ENCODE measurements at regions not wholly inside any gene's neighbourhood (a gene's known extent, or its start where the extent isn't known, plus 50 kb on each side); places are given as distances from the start of the nearest gene placed in this dataset.

- ChIA-PET CTCF (no interaction called here), POLR2A (ENCODE audit: unreplicated experiment) (no interaction called here)
- ATAC-seq (ENCODE audit: low read depth) (no peak), DNase-seq (no peak)
- Histone ChIP-seq H3K4me3 (ENCODE audit: insufficient read depth, low read depth, low read length) (no peak overlapping the region), H3K36me3 (ENCODE audit: control insufficient read depth, insufficient read depth, low read length) (no peaks in the 10 kb centered on the region), H3K23ac (ENCODE audit: low read depth, low read length) (no peak overlapping the region), H4K5ac (ENCODE audit: low read depth, low read length) (no peak overlapping the region), H3K4me2 (ENCODE audit: low read depth, low read length) (no peak overlapping the region), H2AFZ (replicated peaks; ENCODE audit: low read length, poor library complexity) (no peak overlapping the region), H2BK15ac (ENCODE audit: low read depth, low read length) (no peak overlapping the region), H2AK5ac (ENCODE audit: low read depth, low read length) (no peak overlapping the region), H3K56ac (ENCODE audit: extremely low read depth, insufficient read depth, low read length) (no peak overlapping the region; the same call in 1 of the 2 replicates), H3K27me3 (ENCODE audit: control insufficient read depth, insufficient read depth, low read length) (peaks cover 17% of the 10 kb centered on the region; the same call in 1 of the 2 replicates), H2BK120ac (ENCODE audit: low read depth, low read length) (no peak overlapping the region), H2AK9ac (replicated peaks; ENCODE audit: low read depth, low read length, poor library complexity) (no peak overlapping the region), H3K4ac (ENCODE audit: low read depth, low read length) (no peak overlapping the region), H3K79me1 (ENCODE audit: low read depth in 1 of 2, low read length in 2 of 2) (no peaks in the 10 kb centered on the region), H4K91ac (ENCODE audit: insufficient read depth, low read depth, low read length) (no peak overlapping the region), H3K9me1 (ENCODE audit: insufficient read depth, low read length) (no peaks in the 10 kb centered on the region; the same call in 1 of the 2 replicates), H3K9ac (ENCODE audit: low read depth, low read length) (no peak overlapping the region), H3K14ac (replicated peaks; ENCODE audit: low read depth, low read length) (no peak overlapping the region), H2BK20ac (ENCODE audit: low read depth, low read length) (no peak overlapping the region), H4K20me1 (ENCODE audit: insufficient read depth, low read length) (no peaks in the 10 kb centered on the region), H3K18ac (ENCODE audit: low read depth, low read length) (no peak overlapping the region), H2BK5ac (ENCODE audit: low read depth, low read length, poor library complexity, severe bottlenecking) (no peak overlapping the region), H3K9me3 (ENCODE audit: control insufficient read depth, insufficient read depth, low read length) (no peaks in the 10 kb centered on the region), H4K8ac (ENCODE audit: low read depth in 2 of 2, low read length in 2 of 2) (no peak overlapping the region), H3K4me1 (ENCODE audit: control insufficient read depth, insufficient read depth, low read length) (no peaks in the 10 kb centered on the region), H3K27ac (ENCODE audit: insufficient read depth, low read length) (no peak overlapping the region)
- intact Hi-C loops (cut with micrococcal nuclease) (no loop called here), dilution Hi-C loops (cut with HindIII; ENCODE audit: low sequenced_read_pairs, unreplicated experiment) (no loop called here), in situ Hi-C loops (cut with MboI; ENCODE audit: low sequenced_read_pairs) (no loop called here)
- no TSS peak for BruUV-seq (replicated peaks)
- 78% methylated on average over 1 of the region's 2 CpGs; no CpG with 5 or more reads in 1 of the 2 experiments for WGBS, 2 experiments (ENCODE audit: extremely low coverage in 2 of 2, insufficient read length in 1 of 2)
- no peak for TF ChIP-seq BHLHE40 (IDR thresholded peaks at IDR 0.05; ENCODE audit: low read depth, low read length)
- no peak for TF ChIP-seq FOS (IDR thresholded peaks at IDR 0.05; ENCODE audit: low read depth, low read length)
- TF ChIP-seq MAZ (IDR thresholded peaks at IDR 0.05; ENCODE audit: borderline replicate concordance, low read depth, low read length), result no peak
- no peak for TF ChIP-seq NFE2L2 (IDR thresholded peaks at IDR 0.05; ENCODE audit: low read depth, low read length)
- TF ChIP-seq SMC3 (IDR thresholded peaks at IDR 0.05; ENCODE audit: low read depth, low read length), result no peak
- no peak for TF ChIP-seq CHD1 (IDR thresholded peaks at IDR 0.05; ENCODE audit: low read depth, low read length)
Observed at GRCh38 chr17:45662432-45662831, 121.7 kb upstream of the CRHR1 start.
